RWPE1 (cell line): ENCODE measurements at regions not wholly inside any gene's neighbourhood (a gene's known extent, or its start where the extent isn't known, plus 50 kb on each side); places are given as distances from the start of the nearest gene placed in this dataset.

Experiments
- CTCF ChIA-PET: fragments of 350-600 bp; sonication (Branson Sonifier 250); formaldehyde crosslinking; extraction: SDS; loops from one replicate; lab custom pipeline; 2021; lab: Yijun Ruan, JAX
- POLR2A ChIA-PET: fragments of 400-600 bp; formaldehyde crosslinking; extraction: SDS; loops from one replicate; lab custom pipeline; 2020; ENCODE audit warnings: antibody characterized with exemption; ENCODE audit not compliant: low non-redundant PET; lab: Yijun Ruan, JAX
- DNase-seq: peaks from one replicate; pipeline ENCODE4 v3.0.0; 2012; ENCODE audit warnings: low spot score
- H3K27ac ChIP-seq: fragments of 450-650 bp; 2 replicates; pipeline ENCODE4 v1.5.1; 2017
- CTCF ChIP-seq: fragments of 450-650 bp; conservative IDR thresholded peaks from 2 replicates; pipeline ENCODE4 v1.5.1; 2017; ENCODE audit warnings: low read depth, mild to moderate bottlenecking

DNA sequence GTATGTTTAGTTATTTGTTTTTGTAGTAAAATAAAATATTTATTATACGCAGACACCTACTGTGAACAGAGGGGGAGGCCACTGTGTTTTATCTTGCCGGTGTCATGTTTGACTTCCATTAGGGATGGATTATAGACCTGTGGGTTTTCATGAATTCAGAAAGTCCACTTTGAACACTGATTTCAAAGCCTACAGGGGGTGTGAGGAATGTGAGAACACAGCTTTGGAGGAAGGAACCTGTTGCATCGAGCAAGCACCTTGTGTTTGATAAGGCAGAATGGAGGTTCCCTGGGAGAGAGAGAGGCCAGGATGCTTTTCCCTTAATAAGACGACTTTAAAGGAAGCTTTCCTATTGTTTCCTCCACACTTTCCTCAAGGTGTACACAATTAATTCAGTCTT is 665.0 kb upstream of the MGMT start:
- no peak overlapping the region for H3K27ac ChIP-seq
- DNase-seq, result no peak
- no peak for TF ChIP-seq CTCF
- ChIA-PET POLR2A (no interaction called here), CTCF (no interaction called here)

GRCh38 chr10:128803790-128804189 is 663.3 kb upstream of the MGMT start:
- no peak for TF ChIP-seq CTCF
- H3K27ac ChIP-seq, result no peak overlapping the region
- ChIA-PET CTCF (no interaction called here), POLR2A (no interaction called here)
- no peak for DNase-seq

DNA sequence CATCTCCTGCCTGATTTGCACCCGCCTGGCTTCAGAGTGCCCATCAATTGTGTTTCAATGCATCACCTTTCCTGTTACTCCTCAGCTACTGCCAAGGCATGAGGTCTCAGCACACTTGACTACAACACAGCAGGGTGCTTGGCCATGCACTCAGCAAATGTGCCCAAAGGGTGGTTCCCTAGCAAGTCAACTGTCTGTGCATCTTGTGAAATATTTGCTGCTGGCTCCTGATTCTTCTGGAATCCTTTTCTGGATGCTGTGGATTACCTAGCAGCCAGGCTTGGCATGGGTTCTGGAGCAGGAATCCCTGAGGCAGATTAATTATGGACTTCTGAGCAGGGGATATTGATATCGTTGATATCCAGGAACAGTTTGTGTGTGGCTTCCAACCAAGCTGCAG is 662.6 kb upstream of the MGMT start:
- no peak for DNase-seq
- no peak overlapping the region for H3K27ac ChIP-seq
- CTCF ChIA-PET, result no interaction called here
- POLR2A ChIA-PET, result no interaction called here
- no peak for TF ChIP-seq CTCF

GRCh38 chr10:128808921-128809440 is 658.1 kb upstream of the MGMT start:
- ChIA-PET POLR2A (no interaction called here), CTCF (no interaction called here)
- H3K27ac ChIP-seq, result no peak overlapping the region
- no peak for DNase-seq
- TF ChIP-seq CTCF, result no peak

GRCh38 chr10:128811511-128811910 is 655.5 kb upstream of the MGMT start:
- no peak for TF ChIP-seq CTCF
- ChIA-PET CTCF (interaction anchor here (0.6 to 0.8 kb wide), 3 partner anchors 52 to 272 kb away, joined by 4 to 6 read pairs (median 4); no protein-coding TSS in a partner anchor), POLR2A (no interaction called here)
- no peak overlapping the region for H3K27ac ChIP-seq
- DNase-seq, result no peak

DNA sequence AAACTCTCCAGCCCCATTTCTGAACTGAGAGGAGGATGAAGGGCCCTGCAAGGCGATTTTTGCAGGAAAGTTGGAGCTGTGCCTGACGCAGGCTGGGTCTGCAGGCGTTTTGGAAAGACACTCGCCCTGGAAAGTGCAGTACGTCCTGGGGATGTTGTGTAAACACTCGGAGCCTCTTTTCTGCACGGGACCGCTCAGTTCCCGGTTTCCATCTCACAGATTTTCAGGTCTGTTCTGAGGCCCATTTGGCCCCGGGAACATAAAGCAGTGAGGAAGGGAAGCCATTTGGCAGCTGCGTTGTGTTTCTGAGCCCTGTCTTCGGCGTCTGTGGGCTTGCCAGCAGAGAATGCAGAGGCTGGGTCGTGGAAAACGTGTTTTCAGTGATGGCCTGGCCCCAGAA is 655.0 kb upstream of the MGMT start:
- ChIA-PET CTCF (interaction anchor here (0.6 kb wide), 1 partner anchor 36 kb away, joined by 3 read pairs; no protein-coding TSS in a partner anchor), POLR2A (no interaction called here)
- no peak for DNase-seq
- TF ChIP-seq CTCF, result no peak
- H3K27ac ChIP-seq, result no peak overlapping the region
